ENCODE measurements at regions not wholly inside any gene's neighbourhood (a gene's known extent, or its start where the extent isn't known, plus 50 kb on each side); places are given as distances from the start of the nearest gene placed in this dataset.

DNA sequence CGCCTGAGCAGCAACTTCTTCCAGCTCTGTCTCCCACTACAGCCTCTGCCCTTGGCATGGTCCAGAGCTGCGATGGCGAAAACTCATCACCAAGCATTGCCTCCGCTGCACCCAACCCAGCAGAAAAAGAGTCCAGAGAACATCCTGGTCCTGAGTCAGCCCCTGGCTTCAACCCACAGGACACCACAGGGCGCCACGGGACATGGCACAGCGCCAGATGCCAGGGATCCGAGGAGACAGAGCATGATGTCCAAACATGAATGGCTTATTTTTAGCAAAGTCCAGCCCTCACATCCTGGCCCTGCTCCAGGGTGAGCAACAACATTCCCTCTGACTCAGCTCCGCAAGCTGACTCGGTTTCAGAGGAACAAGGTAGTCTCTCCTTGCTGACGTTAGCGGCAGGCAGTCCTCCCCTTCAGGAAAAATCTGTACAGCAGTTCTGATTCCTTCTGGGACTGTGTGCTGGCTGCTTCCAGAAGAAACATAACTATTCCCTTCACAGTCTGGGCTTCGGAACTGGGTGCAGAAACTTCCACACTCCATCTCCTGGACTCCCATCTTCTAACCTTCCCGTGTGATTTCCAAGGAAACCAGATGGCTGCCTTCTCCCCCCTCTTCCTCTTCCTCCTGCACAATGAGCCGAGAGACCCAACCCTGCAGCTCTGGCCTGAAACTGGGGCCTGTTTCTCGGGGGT, 131.3 kb downstream of the TOMM20 start (continued):
- TF ChIP-seq MXD1 (CRISPR knock-in tag; IDR thresholded peaks at IDR 0.05) (no peak), POLR2AphosphoS5 (IDR thresholded peaks at IDR 0.05; ENCODE audit: low read depth, low read length) (peak; percentile 59), PAX8 (CRISPR knock-in tag; IDR thresholded peaks at IDR 0.05; ENCODE audit: borderline replicate concordance) (0 out of 2 replicates have a peak, but pooled peaks have one; percentile 48), ZNF768 (CRISPR knock-in tag; IDR thresholded peaks at IDR 0.05) (0 out of 2 replicates have a peak, but pooled peaks have one; percentile 29), ZNF501 (CRISPR knock-in tag; IDR thresholded peaks at IDR 0.05) (0 out of 2 replicates have a peak, but pooled peaks have one; percentile 22), ZNF333 (CRISPR knock-in tag; IDR thresholded peaks at IDR 0.05; ENCODE audit: borderline replicate concordance) (no peak), ZNF264 (CRISPR knock-in tag; IDR thresholded peaks at IDR 0.05) (no peak), ZFP41 (CRISPR knock-in tag; IDR thresholded peaks at IDR 0.05; ENCODE audit: borderline replicate concordance) (no peak), CBX2 (IDR thresholded peaks at IDR 0.05; ENCODE audit: low read depth, low read length) (no peak), CBX2 (CRISPR knock-in tag; IDR thresholded peaks at IDR 0.05; ENCODE audit: low read depth) (no peak), SALL1 (CRISPR knock-in tag; IDR thresholded peaks at IDR 0.05) (peak; percentile 91), SP140L (CRISPR knock-in tag; IDR thresholded peaks at IDR 0.05; ENCODE audit: borderline replicate concordance) (no peak), ZNF331 (CRISPR knock-in tag; IDR thresholded peaks at IDR 0.05) (peak; percentile 98), CBX5 (CRISPR knock-in tag; IDR thresholded peaks at IDR 0.05; ENCODE audit: borderline replicate concordance) (peak; percentile 48; the same call in 1 of the 2 replicates), FOXK1 (CRISPR knock-in tag; IDR thresholded peaks at IDR 0.05; ENCODE audit: borderline replicate concordance, low read depth) (peak; percentile 58; the same call in 1 of the 2 replicates), PHF8 (CRISPR knock-in tag; IDR thresholded peaks at IDR 0.05) (no peak), ZNF549 (CRISPR knock-in tag; IDR thresholded peaks at IDR 0.05) (no peak), GATAD2A (CRISPR knock-in tag; IDR thresholded peaks at IDR 0.05) (peak; percentile 93), ZNF121 (CRISPR knock-in tag; IDR thresholded peaks at IDR 0.05) (peak; percentile 37; the same call in 1 of the 2 replicates), SMC3 (IDR thresholded peaks at IDR 0.05; ENCODE audit: low read length) (no peak), ZNF441 (CRISPR knock-in tag; IDR thresholded peaks at IDR 0.05; ENCODE audit: borderline replicate concordance) (0 out of 2 replicates have a peak, but pooled peaks have one; percentile 44), ZNF350 (CRISPR knock-in tag; IDR thresholded peaks at IDR 0.05; ENCODE audit: borderline replicate concordance, low read depth) (peak; percentile 64; the same call in 1 of the 2 replicates), HDAC1 (CRISPR knock-in tag; IDR thresholded peaks at IDR 0.05) (peak; percentile 76), PRMT3 (CRISPR knock-in tag; IDR thresholded peaks at IDR 0.05; ENCODE audit: borderline replicate concordance, low read depth) (no peak)
- TF ChIP-seq, protein P1, sequence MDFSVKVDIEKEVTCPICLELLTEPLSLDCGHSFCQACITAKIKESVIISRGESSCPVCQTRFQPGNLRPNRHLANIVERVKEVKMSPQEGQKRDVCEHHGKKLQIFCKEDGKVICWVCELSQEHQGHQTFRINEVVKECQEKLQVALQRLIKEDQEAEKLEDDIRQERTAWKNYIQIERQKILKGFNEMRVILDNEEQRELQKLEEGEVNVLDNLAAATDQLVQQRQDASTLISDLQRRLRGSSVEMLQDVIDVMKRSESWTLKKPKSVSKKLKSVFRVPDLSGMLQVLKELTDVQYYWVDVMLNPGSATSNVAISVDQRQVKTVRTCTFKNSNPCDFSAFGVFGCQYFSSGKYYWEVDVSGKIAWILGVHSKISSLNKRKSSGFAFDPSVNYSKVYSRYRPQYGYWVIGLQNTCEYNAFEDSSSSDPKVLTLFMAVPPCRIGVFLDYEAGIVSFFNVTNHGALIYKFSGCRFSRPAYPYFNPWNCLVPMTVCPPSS (IDR thresholded peaks at IDR 0.05) = no peak
- TF ChIP-seq, protein P2, sequence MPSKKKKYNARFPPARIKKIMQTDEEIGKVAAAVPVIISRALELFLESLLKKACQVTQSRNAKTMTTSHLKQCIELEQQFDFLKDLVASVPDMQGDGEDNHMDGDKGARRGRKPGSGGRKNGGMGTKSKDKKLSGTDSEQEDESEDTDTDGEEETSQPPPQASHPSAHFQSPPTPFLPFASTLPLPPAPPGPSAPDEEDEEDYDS (CRISPR knock-in tag; IDR thresholded peaks at IDR 0.05) = peak; percentile 73; the same call in 1 of the 2 replicates
